Lower leg skin (tissue), 3 donors: ENCODE measurements at regions not wholly inside any gene's neighbourhood (a gene's known extent, or its start where the extent isn't known, plus 50 kb on each side); places are given as distances from the start of the nearest gene placed in this dataset.

Source experiments
- CTCF ChIP-seq, 3 donors: fragments of 450-650 bp; IDR thresholded peaks; one replicate each; pipeline ENCODE4 v1.5.1; 2016; ENCODE audit warnings: antibody characterized with exemption in 3 of 3, mild to moderate bottlenecking in 3 of 3, moderate library complexity in 2 of 3
- POLR2A ChIP-seq, 2 donors: fragments of 450-650 bp; IDR thresholded peaks; one replicate each; pipeline ENCODE4 v1.6.1; 2016 to 2017; ENCODE audit warnings: antibody characterized with exemption in 2 of 2, mild to moderate bottlenecking in 1 of 2, moderate library complexity in 1 of 2

DNA sequence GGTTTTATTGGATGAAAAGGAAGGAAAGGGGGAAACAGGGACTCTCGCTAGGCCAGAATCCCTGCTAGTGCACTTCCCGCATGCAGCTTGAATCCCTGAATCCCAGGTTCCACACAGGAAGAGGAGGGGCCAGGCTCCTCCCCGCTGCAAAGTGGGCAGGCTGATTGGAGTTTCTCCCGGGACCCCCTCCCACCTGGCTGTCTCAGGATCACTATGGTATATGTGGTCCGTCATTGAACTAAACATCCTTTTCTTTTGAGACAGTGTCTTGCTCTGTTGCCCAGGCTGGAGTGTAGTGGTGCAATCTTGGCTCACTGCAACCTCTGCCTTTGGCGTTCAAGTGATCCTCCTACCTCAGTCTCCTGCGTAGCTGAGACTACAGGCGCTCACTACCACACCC lies 70.7 kb downstream of the FAM50B start:
- no peak for TF ChIP-seq CTCF (IDR thresholded peaks at IDR 0.05)
- TF ChIP-seq POLR2A (IDR thresholded peaks at IDR 0.05), result no peak
